ENCODE measurements at regions not wholly inside any gene's neighbourhood (a gene's known extent, or its start where the extent isn't known, plus 50 kb on each side); places are given as distances from the start of the nearest gene placed in this dataset.
"Not testable (repeated sequence)": the region's sequence is repeated elsewhere in the genome, so short reads cannot be mapped to it uniquely, and the experiment has no call there.

GRCh38 chr15:20194591-20195198 is 346.9 kb downstream of the GOLGA6L6 start:
- not testable (repeated sequence) for H3K9me3 ChIP-seq (ENCODE audit: control insufficient read depth, low read length); H3K4me3 ChIP-seq (ENCODE audit: insufficient read depth, low read depth, low read length, poor library complexity, severe bottlenecking); H3K27me3 ChIP-seq (replicated peaks; ENCODE audit: control insufficient read depth, insufficient read depth, low read length, poor library complexity, severe bottlenecking); DNase-seq; H3K27ac ChIP-seq (ENCODE audit: insufficient read depth, low read length, poor library complexity, severe bottlenecking); H3K36me3 ChIP-seq (ENCODE audit: control insufficient read depth, insufficient read depth, low read length); H3K4me1 ChIP-seq (ENCODE audit: control insufficient read depth, insufficient read depth, low read length, poor library complexity, severe bottlenecking)

- H3K4me3 ChIP-seq (ENCODE audit: insufficient read depth, low read depth, low read length, poor library complexity, severe bottlenecking); H3K36me3 ChIP-seq (ENCODE audit: control insufficient read depth, insufficient read depth, low read length); H3K4me1 ChIP-seq (ENCODE audit: control insufficient read depth, insufficient read depth, low read length, poor library complexity, severe bottlenecking); H3K27me3 ChIP-seq (replicated peaks; ENCODE audit: control insufficient read depth, insufficient read depth, low read length, poor library complexity, severe bottlenecking); H3K27ac ChIP-seq (ENCODE audit: insufficient read depth, low read length, poor library complexity, severe bottlenecking); H3K9me3 ChIP-seq (ENCODE audit: control insufficient read depth, low read length): not testable (repeated sequence)
- peak in 2 of 3 donors; percentile 19 to 40 for DNase-seq
Observed at GRCh38 chr15:20192982-20193929, 348.3 kb downstream of the GOLGA6L6 start.

GRCh38 chr15:20191508-20192125 is 350.0 kb downstream of the GOLGA6L6 start:
- not testable (repeated sequence) for DNase-seq; H3K27ac ChIP-seq (ENCODE audit: insufficient read depth, low read length, poor library complexity, severe bottlenecking); H3K4me1 ChIP-seq (ENCODE audit: control insufficient read depth, insufficient read depth, low read length, poor library complexity, severe bottlenecking); H3K27me3 ChIP-seq (replicated peaks; ENCODE audit: control insufficient read depth, insufficient read depth, low read length, poor library complexity, severe bottlenecking); H3K4me3 ChIP-seq (ENCODE audit: insufficient read depth, low read depth, low read length, poor library complexity, severe bottlenecking); H3K9me3 ChIP-seq (ENCODE audit: control insufficient read depth, low read length); H3K36me3 ChIP-seq (ENCODE audit: control insufficient read depth, insufficient read depth, low read length)

DNA sequence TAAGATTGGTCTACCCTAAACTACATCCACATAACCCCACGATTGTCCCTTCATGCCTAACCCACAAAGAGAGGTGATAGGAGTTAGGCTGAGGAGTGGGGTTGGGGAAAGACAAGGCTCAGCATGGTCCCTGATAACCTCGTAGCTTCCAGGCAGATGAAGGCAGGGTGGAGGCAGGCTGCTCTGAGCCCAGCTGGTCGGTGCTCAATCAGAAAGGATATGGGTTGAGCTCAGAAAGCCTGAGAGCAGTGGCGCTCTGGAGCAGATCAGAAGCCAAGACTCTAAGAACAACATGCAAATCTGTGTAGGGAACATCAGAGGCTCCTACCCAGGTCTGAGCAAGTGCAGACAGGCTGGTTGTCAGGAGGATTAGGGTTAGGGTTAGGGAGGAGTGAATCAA is 353.0 kb downstream of the GOLGA6L6 start:
- not testable (repeated sequence) for H3K36me3 ChIP-seq (ENCODE audit: control insufficient read depth, insufficient read depth, low read length); DNase-seq; H3K4me3 ChIP-seq (ENCODE audit: insufficient read depth, low read depth, low read length, poor library complexity, severe bottlenecking); H3K27me3 ChIP-seq (replicated peaks; ENCODE audit: control insufficient read depth, insufficient read depth, low read length, poor library complexity, severe bottlenecking); H3K4me1 ChIP-seq (ENCODE audit: control insufficient read depth, insufficient read depth, low read length, poor library complexity, severe bottlenecking); H3K9me3 ChIP-seq (ENCODE audit: control insufficient read depth, low read length); H3K27ac ChIP-seq (ENCODE audit: insufficient read depth, low read length, poor library complexity, severe bottlenecking)

DNA sequence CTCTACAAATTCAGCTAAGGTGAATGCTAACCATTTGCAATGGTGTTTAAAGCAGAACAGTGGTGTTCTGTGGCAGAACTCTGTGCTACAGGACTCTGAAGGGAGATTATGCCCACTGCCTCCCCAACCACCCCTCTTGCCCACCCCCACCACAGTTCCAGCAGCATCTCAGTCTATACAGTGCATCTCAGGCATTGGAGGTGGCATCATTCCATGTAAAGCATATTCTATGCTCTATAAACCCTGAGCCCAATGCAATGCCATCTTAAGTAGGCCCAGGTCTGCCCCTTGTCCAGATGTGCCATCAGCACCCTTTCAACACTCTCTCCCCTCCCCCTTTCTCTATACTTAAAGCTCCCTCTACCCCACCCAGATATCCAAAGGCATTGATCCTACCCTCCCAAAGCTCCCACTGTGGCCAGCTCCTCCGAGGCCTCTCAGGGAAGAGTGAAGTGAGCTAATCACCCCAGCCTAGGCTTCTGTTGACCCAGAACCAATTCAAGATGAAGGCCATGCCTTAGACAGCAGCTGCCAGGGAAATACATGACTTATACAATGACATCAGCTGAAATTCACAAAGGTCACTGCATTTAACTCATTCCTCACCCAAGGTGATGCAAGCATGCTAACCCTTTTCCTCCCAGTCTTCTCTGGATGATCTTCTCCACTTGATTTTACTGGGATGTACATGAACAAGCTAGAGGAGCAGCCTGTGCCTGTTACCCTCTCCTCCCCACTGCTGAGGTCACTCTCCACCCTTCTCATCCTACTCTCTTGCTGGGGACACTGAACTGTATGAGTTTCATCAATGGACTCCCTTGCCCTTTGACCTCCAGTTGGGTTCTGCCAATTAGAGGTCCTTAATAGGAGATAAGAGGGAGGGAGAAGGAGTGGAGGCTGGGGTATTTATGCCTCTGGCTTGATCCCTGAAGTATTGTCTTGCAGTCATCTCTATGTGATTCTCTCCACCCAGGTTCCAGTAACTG is 353.9 kb downstream of the GOLGA6L6 start:
- not testable (repeated sequence) for H3K4me1 ChIP-seq (ENCODE audit: control insufficient read depth, insufficient read depth, low read length, poor library complexity, severe bottlenecking); DNase-seq; H3K4me3 ChIP-seq (ENCODE audit: insufficient read depth, low read depth, low read length, poor library complexity, severe bottlenecking); H3K9me3 ChIP-seq (ENCODE audit: control insufficient read depth, low read length); H3K27me3 ChIP-seq (replicated peaks; ENCODE audit: control insufficient read depth, insufficient read depth, low read length, poor library complexity, severe bottlenecking); H3K27ac ChIP-seq (ENCODE audit: insufficient read depth, low read length, poor library complexity, severe bottlenecking); H3K36me3 ChIP-seq (ENCODE audit: control insufficient read depth, insufficient read depth, low read length)

GRCh38 chr15:20184879-20185278 is 356.7 kb downstream of the GOLGA6L6 start:
- not testable (repeated sequence) for H3K36me3 ChIP-seq (ENCODE audit: control insufficient read depth, insufficient read depth, low read length); H3K9me3 ChIP-seq (ENCODE audit: control insufficient read depth, low read length); H3K27ac ChIP-seq (ENCODE audit: insufficient read depth, low read length, poor library complexity, severe bottlenecking); DNase-seq; H3K4me3 ChIP-seq (ENCODE audit: insufficient read depth, low read depth, low read length, poor library complexity, severe bottlenecking); H3K27me3 ChIP-seq (replicated peaks; ENCODE audit: control insufficient read depth, insufficient read depth, low read length, poor library complexity, severe bottlenecking); H3K4me1 ChIP-seq (ENCODE audit: control insufficient read depth, insufficient read depth, low read length, poor library complexity, severe bottlenecking)

GRCh38 chr15:20168221-20168620 is 373.4 kb downstream of the GOLGA6L6 start:
- not testable (repeated sequence) for H3K4me1 ChIP-seq (ENCODE audit: control insufficient read depth, insufficient read depth, low read length, poor library complexity, severe bottlenecking); H3K27me3 ChIP-seq (replicated peaks; ENCODE audit: control insufficient read depth, insufficient read depth, low read length, poor library complexity, severe bottlenecking); H3K27ac ChIP-seq (ENCODE audit: insufficient read depth, low read length, poor library complexity, severe bottlenecking); H3K4me3 ChIP-seq (ENCODE audit: insufficient read depth, low read depth, low read length, poor library complexity, severe bottlenecking); H3K36me3 ChIP-seq (ENCODE audit: control insufficient read depth, insufficient read depth, low read length); DNase-seq; H3K9me3 ChIP-seq (ENCODE audit: control insufficient read depth, low read length)

- not testable (repeated sequence) for H3K4me1 ChIP-seq (ENCODE audit: control insufficient read depth, insufficient read depth, low read length, poor library complexity, severe bottlenecking); H3K4me3 ChIP-seq (ENCODE audit: insufficient read depth, low read depth, low read length, poor library complexity, severe bottlenecking); DNase-seq; H3K9me3 ChIP-seq (ENCODE audit: control insufficient read depth, low read length); H3K27me3 ChIP-seq (replicated peaks; ENCODE audit: control insufficient read depth, insufficient read depth, low read length, poor library complexity, severe bottlenecking); H3K36me3 ChIP-seq (ENCODE audit: control insufficient read depth, insufficient read depth, low read length); H3K27ac ChIP-seq (ENCODE audit: insufficient read depth, low read length, poor library complexity, severe bottlenecking)
Observed at GRCh38 chr15:20153528-20153927, 388.1 kb downstream of the GOLGA6L6 start.

- H3K4me3 ChIP-seq (ENCODE audit: insufficient read depth, low read depth, low read length, poor library complexity, severe bottlenecking); H3K36me3 ChIP-seq (ENCODE audit: control insufficient read depth, insufficient read depth, low read length); H3K27me3 ChIP-seq (replicated peaks; ENCODE audit: control insufficient read depth, insufficient read depth, low read length, poor library complexity, severe bottlenecking); DNase-seq; H3K4me1 ChIP-seq (ENCODE audit: control insufficient read depth, insufficient read depth, low read length, poor library complexity, severe bottlenecking); H3K9me3 ChIP-seq (ENCODE audit: control insufficient read depth, low read length); H3K27ac ChIP-seq (ENCODE audit: insufficient read depth, low read length, poor library complexity, severe bottlenecking): not testable (repeated sequence)
Observed at GRCh38 chr15:20148679-20149078, 392.9 kb downstream of the GOLGA6L6 start.

All from effector memory CD4-positive, alpha-beta T cell (primary cell).